Nephron (organoid): ENCODE measurements at regions not wholly inside any gene's neighbourhood (a gene's known extent, or its start where the extent isn't known, plus 50 kb on each side); places are given as distances from the start of the nearest gene placed in this dataset.

Experiments used
- H3K27ac Mint-ChIP-seq, 3 experiments: 2 replicates each; pipeline ENCODE4 v1.8.0; 2020; ENCODE audit warnings: mixed read lengths in 3 of 3, mild to moderate bottlenecking in 2 of 3, moderate library complexity in 1 of 3
- H3K27me3 Mint-ChIP-seq: 2 replicates; pipeline ENCODE4 v1.8.0; 2021; ENCODE audit warnings: low read depth, mild to moderate bottlenecking, moderate library complexity, mixed read lengths
- H3K36me3 Mint-ChIP-seq: 2 replicates; pipeline ENCODE4 v1.8.0; 2020; ENCODE audit warnings: low read depth, mixed read lengths
- H3K4me1 Mint-ChIP-seq: 2 replicates; pipeline ENCODE4 v1.8.0; 2020; ENCODE audit warnings: mixed read lengths
- H3K4me3 Mint-ChIP-seq, 3 experiments: 2 replicates each; pipeline ENCODE4 v1.8.0; 2020; ENCODE audit warnings: mild to moderate bottlenecking in 3 of 3, mixed read lengths in 3 of 3, moderate library complexity in 2 of 3
- H3K9me3 Mint-ChIP-seq: 2 replicates; pipeline ENCODE4 v1.8.0; 2020; ENCODE audit warnings: mixed read lengths
- TF ChIP-seq, protein P1 (sequence below), 3 experiments: fragments of 200-600 bp; sonication (generic); IDR thresholded peaks; one replicate each; pipeline ENCODE4 v1.5.0; 2021; ENCODE audit warnings: antibody characterized with exemption in 3 of 3; ENCODE audit not compliant: unreplicated experiment in 3 of 3

DNA sequence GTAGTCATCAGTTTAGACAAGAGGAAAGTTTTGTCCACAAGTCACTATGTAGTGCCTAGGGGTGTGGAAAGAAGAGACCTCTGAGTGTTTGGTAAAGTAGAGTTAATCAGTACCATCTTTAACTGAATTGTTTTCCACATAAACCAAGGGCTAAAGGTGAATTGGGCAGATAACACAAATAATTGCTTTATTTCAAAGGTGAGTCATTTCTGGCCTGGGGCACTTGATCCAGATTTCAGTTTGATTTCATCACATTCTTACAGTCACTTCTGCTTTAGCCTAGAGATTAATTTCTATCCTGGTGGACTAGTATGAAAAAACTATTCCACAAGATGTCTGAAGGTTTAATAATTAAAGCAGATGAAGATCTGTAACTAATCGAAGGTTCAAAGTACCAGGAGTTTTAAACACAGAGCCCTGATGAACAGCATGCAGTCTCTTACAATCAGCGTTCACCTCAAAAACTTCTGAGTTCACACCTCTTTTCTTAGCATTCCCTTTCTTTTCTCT is 74.5 kb upstream of the BOD1L1 start:
- H3K36me3 Mint-ChIP-seq, result no peaks in the 10 kb centered on the region
- TF ChIP-seq, protein P1, sequence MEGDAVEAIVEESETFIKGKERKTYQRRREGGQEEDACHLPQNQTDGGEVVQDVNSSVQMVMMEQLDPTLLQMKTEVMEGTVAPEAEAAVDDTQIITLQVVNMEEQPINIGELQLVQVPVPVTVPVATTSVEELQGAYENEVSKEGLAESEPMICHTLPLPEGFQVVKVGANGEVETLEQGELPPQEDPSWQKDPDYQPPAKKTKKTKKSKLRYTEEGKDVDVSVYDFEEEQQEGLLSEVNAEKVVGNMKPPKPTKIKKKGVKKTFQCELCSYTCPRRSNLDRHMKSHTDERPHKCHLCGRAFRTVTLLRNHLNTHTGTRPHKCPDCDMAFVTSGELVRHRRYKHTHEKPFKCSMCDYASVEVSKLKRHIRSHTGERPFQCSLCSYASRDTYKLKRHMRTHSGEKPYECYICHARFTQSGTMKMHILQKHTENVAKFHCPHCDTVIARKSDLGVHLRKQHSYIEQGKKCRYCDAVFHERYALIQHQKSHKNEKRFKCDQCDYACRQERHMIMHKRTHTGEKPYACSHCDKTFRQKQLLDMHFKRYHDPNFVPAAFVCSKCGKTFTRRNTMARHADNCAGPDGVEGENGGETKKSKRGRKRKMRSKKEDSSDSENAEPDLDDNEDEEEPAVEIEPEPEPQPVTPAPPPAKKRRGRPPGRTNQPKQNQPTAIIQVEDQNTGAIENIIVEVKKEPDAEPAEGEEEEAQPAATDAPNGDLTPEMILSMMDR (IDR thresholded peaks at IDR 0.05; ENCODE audit: unreplicated experiment in 3 of 3), result no peak
- no peaks in the 10 kb centered on the region for H3K27me3 Mint-ChIP-seq
- no peaks in the 10 kb centered on the region for H3K9me3 Mint-ChIP-seq
- no peak overlapping the region for H3K4me3 Mint-ChIP-seq
- H3K27ac Mint-ChIP-seq, result peak overlapping the region; percentile 43 to 80 (median 53)
- peaks cover 11% of the 10 kb centered on the region for H3K4me1 Mint-ChIP-seq

DNA sequence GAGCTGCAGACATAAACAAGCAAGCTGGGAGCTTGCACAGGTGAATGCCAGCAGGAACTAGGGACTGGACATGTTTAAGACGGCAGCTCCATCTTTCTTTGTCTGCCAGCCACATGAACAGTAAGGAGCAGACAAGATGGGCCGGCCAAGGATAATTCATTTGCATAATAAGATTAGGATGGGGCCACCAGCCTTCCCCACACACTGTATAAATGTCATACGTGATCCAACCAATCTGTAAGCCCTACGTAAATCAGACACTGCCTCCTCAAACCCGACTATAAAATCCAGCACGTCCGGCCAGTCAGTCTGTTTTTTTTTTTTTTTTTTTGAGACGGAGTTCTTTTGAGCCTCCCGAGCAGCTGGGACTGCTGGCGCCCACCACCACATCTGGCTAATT is 75.6 kb upstream of the BOD1L1 start:
- H3K9me3 Mint-ChIP-seq, result no peaks in the 10 kb centered on the region
- H3K36me3 Mint-ChIP-seq, result no peaks in the 10 kb centered on the region
- H3K4me3 Mint-ChIP-seq, result no peak overlapping the region
- peaks cover 11% of the 10 kb centered on the region for H3K4me1 Mint-ChIP-seq
- no peaks in the 10 kb centered on the region for H3K27me3 Mint-ChIP-seq
- H3K27ac Mint-ChIP-seq, result peak overlapping the region in 2 of 3 experiments; percentile 61 to 67
- TF ChIP-seq, protein P1 (IDR thresholded peaks at IDR 0.05; ENCODE audit: unreplicated experiment in 3 of 3), result no peak

DNA sequence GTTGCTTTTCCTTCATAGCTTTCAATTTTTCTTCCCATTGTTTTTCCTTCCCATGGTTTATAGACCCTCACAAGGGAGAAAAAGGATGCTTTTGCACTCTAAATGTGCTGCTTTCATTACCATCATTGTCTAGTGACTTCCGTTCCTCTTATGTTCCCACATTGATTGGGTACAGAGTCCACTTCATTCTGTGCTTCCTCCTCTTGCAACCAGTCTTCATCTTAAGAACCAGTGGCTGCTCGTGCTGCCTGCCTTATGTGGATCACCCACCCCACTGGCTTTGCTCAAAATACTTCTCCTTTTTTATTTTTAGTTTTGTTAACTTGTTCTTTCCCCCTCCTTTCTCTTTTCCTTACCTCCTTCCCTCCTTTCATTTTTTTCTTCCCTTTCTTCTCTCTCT is 76.5 kb upstream of the BOD1L1 start:
- Mint-ChIP-seq H3K27ac (peak overlapping the region in 2 of 3 experiments; percentile 7 to 71), H3K27me3 (no peaks in the 10 kb centered on the region), H3K4me3 (no peak overlapping the region), H3K4me1 (peaks cover 11% of the 10 kb centered on the region), H3K9me3 (no peaks in the 10 kb centered on the region), H3K36me3 (no peaks in the 10 kb centered on the region)
- TF ChIP-seq, protein P1 (IDR thresholded peaks at IDR 0.05; ENCODE audit: unreplicated experiment in 3 of 3), result no peak

DNA sequence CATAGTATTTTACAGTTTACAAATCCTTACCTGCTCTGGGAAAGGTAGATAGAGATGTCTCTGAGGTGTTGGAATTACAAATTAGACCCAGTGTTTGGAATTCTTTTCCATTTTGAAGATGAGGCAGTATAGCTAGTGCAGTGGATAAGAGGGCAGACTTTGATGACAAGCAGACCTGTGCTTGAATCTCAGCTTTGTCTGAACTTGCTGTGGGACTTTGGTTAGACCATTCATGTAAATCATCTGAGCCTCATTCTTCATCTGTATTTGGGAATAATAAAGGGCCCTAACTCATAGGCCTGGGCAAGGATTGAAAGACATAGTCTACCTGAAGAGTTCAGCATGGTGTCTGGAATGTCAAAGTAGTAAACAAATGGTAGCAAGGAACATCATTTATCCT is 77.2 kb upstream of the BOD1L1 start:
- TF ChIP-seq, protein P1 (IDR thresholded peaks at IDR 0.05; ENCODE audit: unreplicated experiment in 3 of 3), result no peak
- H3K27me3 Mint-ChIP-seq, result no peaks in the 10 kb centered on the region
- H3K27ac Mint-ChIP-seq, result peak overlapping the region; percentile 37 to 81 (median 71)

DNA sequence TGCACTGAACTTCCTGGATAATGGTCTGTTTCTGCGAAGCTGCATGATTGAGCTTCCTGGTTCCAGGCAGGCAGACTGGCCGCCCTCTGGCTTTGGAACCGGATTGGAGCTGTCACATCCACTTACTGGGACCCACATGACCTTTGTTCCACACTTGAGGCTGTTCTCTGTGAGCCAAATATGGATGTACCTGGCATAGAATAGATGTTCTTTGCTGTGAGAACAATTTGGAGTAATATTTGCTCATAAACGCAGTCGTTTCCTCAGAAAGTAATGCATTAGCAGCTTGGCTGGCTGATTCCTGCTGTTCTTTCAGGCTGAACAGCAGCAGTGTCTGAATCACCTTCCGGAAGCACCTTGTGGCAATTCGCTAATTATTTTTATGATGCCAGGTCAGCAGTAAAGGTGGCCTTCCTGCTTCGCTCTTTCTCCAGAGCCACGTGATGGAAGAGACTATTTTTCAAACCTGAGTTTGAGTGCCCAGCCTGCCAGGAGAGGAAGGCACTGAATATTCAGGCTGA is 78.1 kb upstream of the BOD1L1 start:
- no peak overlapping the region for H3K4me3 Mint-ChIP-seq
- no peaks in the 10 kb centered on the region for H3K9me3 Mint-ChIP-seq
- no peaks in the 10 kb centered on the region for H3K36me3 Mint-ChIP-seq
- TF ChIP-seq, protein P1 (IDR thresholded peaks at IDR 0.05; ENCODE audit: unreplicated experiment in 3 of 3), result no peak
- H3K27ac Mint-ChIP-seq, result peak overlapping the region; percentile 71 to 87 (median 81)
- peaks cover 11% of the 10 kb centered on the region for H3K4me1 Mint-ChIP-seq
- H3K27me3 Mint-ChIP-seq, result peaks cover 4% of the 10 kb centered on the region

More for the DNA sequence above, 77.2 kb upstream of the BOD1L1 start:
- Mint-ChIP-seq H3K9me3 (no peaks in the 10 kb centered on the region), H3K36me3 (no peaks in the 10 kb centered on the region), H3K4me3 (no peak overlapping the region), H3K4me1 (peaks cover 11% of the 10 kb centered on the region)

DNA sequence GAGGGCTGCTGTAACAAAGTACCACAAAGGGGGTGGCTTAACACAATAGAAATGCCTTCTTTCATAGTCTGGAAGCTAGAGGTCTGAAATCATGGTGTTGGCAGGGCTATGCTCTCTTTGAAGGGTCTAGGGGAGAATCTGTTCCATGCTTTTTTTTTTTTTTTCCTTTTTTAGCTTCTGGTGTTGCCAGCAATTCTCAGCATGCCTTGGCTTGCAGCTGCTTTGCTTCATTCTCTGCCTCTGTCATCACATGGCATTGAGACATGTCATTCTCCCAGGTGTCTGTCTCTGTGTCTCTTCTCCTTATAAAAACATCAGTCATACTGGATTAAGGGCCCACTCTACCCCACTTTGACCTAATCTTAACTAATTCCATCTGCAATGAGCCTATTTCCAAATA is 78.6 kb upstream of the BOD1L1 start:
- Mint-ChIP-seq H3K4me3 (no peak overlapping the region), H3K36me3 (no peaks in the 10 kb centered on the region), H3K9me3 (no peaks in the 10 kb centered on the region), H3K27ac (peak overlapping the region; percentile 71 to 87 (median 81)), H3K27me3 (peaks cover 4% of the 10 kb centered on the region), H3K4me1 (peaks cover 11% of the 10 kb centered on the region)
- TF ChIP-seq, protein P1 (IDR thresholded peaks at IDR 0.05; ENCODE audit: unreplicated experiment in 3 of 3), result no peak
